Stimulated activated CD4-positive, alpha-beta T cell treated with anti-CD3 and anti-CD28 coated beads, Interleukin-15, amount 100 ng/mL, for 24 hours (primary cell): ENCODE measurements at regions not wholly inside any gene's neighbourhood (a gene's known extent, or its start where the extent isn't known, plus 50 kb on each side); places are given as distances from the start of the nearest gene placed in this dataset.

Experiments
- DNase-seq: peaks from one replicate; pipeline ENCODE4 v3.0.0-alpha.2; 2020

- no peak for DNase-seq
Observed at GRCh38 chr6:3638662-3639061, 112.9 kb downstream of the PXDC1 start.

- DNase-seq = no peak
Observed at GRCh38 chr6:3636060-3636459, 115.5 kb downstream of the PXDC1 start.

- DNase-seq = no peak
Observed at GRCh38 chr6:3635482-3635881, 116.0 kb downstream of the PXDC1 start.

- DNase-seq = no peak
Observed at GRCh38 chr6:3634280-3634816, 117.2 kb downstream of the PXDC1 start.

GRCh38 chr6:3633711-3634110 is 117.8 kb downstream of the PXDC1 start:
- no peak for DNase-seq

- no peak for DNase-seq
Observed at GRCh38 chr6:3631877-3632276, 119.6 kb downstream of the PXDC1 start.

GRCh38 chr6:3631186-3631585 is 120.3 kb downstream of the PXDC1 start:
- DNase-seq = no peak

GRCh38 chr6:3630258-3630835 is 121.2 kb downstream of the PXDC1 start:
- no peak for DNase-seq

- DNase-seq = no peak
Observed at GRCh38 chr6:3627956-3628835, 123.3 kb downstream of the PXDC1 start.

GRCh38 chr6:3627501-3627900 is 124.0 kb downstream of the PXDC1 start:
- no peak for DNase-seq

- no peak for DNase-seq
Observed at GRCh38 chr6:3625980-3626563, 125.4 kb downstream of the PXDC1 start.

GRCh38 chr6:3625149-3625979 is 126.1 kb downstream of the PXDC1 start:
- DNase-seq = no peak

GRCh38 chr6:3624250-3625136 is 127.0 kb downstream of the PXDC1 start:
- no peak for DNase-seq

GRCh38 chr6:3623451-3624249 is 127.9 kb downstream of the PXDC1 start:
- DNase-seq = peak; percentile 11

GRCh38 chr6:3621411-3621810 is 130.1 kb downstream of the PXDC1 start:
- no peak for DNase-seq

GRCh38 chr6:3620937-3621336 is 130.6 kb downstream of the PXDC1 start:
- DNase-seq = no peak

GRCh38 chr6:3620389-3620788 is 131.1 kb downstream of the PXDC1 start:
- no peak for DNase-seq

GRCh38 chr6:3619800-3620199 is 131.7 kb downstream of the PXDC1 start:
- DNase-seq = no peak

GRCh38 chr6:3619201-3619600 is 132.3 kb downstream of the PXDC1 start:
- no peak for DNase-seq

GRCh38 chr6:3618642-3619041 is 132.9 kb downstream of the PXDC1 start:
- DNase-seq = no peak
